GM21717 (cell line): ENCODE measurements at regions not wholly inside any gene's neighbourhood (a gene's known extent, or its start where the extent isn't known, plus 50 kb on each side); places are given as distances from the start of the nearest gene placed in this dataset.
"Not testable (repeated sequence)": the region's sequence is repeated elsewhere in the genome, so short reads cannot be mapped to it uniquely, and the experiment has no call there.

Experiments
- ATAC-seq: cut with Tn5 transposase; IDR thresholded peaks from one replicate; pipeline ENCODE4 v1.9.1; 2021; ENCODE audit warnings: mild to moderate bottlenecking, moderate library complexity; ENCODE audit not compliant: unreplicated experiment

- ATAC-seq = no peak
Measured at GRCh38 chr11:33974804-33975203, 76.7 kb upstream of the CAPRIN1 start.

DNA sequence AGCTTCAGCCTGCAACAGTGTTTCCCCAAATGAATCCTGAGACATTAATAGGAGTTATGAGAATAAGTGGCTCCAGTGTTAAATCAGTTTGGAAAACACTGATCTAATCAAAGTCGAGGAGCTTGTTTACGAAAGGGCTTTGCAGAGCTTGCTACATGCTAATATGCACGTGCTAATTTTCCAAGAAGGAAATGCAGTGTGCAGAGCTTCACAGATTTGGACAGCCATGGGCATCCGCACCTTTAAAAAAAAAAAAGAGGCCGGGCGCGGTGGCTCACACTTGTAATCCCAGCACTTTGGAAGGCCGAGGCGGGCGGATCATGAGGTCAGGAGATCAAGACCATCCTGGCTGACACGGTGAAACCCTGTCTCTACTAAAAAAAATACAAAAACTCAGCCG is 79.7 kb upstream of the LMO2 start:
- ATAC-seq = not testable (repeated sequence)

GRCh38 chr11:33970984-33971466 is 79.1 kb upstream of the LMO2 start:
- no peak for ATAC-seq

DNA sequence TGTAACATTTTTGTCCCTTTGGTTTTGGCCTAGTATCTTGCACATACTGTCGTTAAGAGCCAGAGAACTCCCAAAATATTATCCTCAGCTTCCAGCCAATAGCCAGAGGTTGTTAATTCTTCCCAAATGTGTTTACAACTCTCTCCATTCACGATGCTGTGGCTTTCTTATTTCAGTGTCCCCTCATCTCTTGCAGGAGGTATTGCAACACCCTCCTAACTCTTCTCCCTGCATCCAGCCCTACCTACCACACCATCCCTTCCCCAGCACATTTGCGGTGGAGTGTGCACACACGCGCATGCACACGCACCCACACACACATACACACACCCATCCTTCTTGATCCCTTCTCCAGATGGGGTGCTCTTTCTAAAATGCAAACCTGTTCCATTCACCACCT is 75.6 kb upstream of the LMO2 start:
- ATAC-seq = no peak

DNA sequence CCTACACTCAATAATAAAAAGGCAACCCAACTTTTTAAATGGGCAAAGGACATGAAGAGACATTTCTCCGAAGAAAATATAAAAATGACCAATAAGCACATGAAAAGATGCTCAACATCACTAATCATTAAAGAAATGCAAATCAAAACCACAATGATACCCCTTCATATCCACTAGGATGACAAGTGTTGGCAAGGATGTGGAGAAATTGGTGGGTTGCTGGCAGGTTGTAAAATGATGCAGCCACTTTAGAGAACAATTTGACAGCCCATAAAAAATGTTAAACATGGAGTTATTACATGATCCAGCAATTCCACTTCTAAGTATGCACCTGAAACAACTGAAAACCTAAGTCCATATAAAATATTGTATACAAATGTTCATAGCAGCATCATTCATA is 73.2 kb upstream of the LMO2 start:
- no peak for ATAC-seq

GRCh38 chr11:33959855-33960400 is 68.1 kb upstream of the LMO2 start:
- ATAC-seq = no peak

- no peak for ATAC-seq
Measured at GRCh38 chr11:33957304-33957917, 65.5 kb upstream of the LMO2 start.

GRCh38 chr11:33956611-33957010 is 64.7 kb upstream of the LMO2 start:
- ATAC-seq = no peak

DNA sequence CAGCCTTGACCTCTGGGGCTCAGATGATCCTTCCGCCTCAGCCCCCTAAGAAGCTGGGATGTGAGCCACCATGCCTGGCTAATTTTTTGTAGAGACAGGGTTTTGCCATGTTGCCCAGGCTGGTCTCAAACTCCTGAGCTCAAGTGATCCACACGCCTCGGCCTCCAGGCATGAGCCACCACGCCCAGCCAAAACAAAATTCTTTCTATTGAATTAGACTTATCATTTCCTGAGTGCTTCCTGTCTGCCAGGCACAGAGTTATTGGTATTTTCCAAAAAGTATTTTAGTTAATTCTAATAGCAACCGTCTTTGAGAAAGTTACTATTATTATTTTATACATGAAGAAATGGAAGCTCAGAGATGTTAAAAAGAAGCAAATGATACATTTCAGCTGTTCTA is 61.4 kb upstream of the LMO2 start:
- no peak for ATAC-seq

DNA sequence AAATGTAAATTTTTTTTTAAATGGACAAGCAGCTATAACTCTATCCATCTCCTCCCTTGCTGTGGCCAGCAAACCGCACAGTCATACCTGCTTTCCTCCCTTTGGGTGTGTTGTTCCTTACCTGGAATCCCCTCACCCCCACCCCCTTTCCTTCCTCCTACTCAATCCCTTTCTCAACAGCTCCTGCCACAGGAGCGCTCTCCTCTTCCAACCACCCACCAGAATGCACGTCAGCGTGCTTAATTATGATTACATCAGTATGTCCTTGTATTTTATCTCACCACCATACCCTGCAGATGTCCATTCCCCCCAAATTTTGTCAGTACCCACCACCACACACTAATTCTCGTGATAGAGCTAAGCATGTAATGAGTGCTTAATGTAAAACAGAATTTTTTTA is 60.9 kb upstream of the LMO2 start:
- ATAC-seq = no peak

- ATAC-seq = no peak
Measured at GRCh38 chr11:33949252-33949913, 57.5 kb upstream of the LMO2 start.

DNA sequence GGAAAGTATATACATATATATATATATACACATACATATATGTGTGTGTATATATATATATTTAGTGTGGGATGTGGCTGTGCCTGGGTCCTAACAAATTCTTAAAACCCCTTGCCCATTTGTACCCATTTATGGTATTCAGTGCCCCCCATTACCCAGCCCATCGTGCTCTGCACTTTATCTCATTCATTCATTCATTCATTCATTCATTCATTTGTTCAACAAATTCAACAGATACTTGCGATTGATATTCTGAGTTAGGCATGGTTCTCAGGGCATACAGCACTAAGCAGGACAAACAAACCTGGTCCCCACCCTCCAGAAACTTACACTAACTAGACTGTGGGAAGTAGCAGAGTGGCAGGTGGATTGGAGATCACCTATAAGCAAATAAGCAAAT is 56.6 kb upstream of the LMO2 start:
- no peak for ATAC-seq

GRCh38 chr11:33947918-33948317 is 56.0 kb upstream of the LMO2 start:
- ATAC-seq = not testable (repeated sequence)

DNA sequence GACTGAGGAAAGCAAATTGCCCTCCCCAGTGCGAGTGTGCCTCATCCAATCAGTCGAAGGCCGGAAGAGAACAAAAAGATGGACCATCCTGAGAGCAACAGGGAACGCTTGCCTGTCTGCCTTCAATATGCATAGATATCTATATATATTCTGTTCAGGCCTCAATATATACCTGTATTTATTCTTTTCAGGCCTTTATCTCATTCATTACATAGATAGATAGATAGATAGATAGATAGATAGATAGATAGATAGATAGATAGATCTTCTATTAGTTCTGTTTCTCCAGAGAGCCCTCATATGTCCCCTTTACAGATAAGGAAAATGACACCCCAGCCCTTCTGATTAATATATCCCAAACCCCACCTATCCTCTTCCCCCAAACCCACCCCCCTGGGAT is 55.1 kb upstream of the LMO2 start:
- no peak for ATAC-seq

DNA sequence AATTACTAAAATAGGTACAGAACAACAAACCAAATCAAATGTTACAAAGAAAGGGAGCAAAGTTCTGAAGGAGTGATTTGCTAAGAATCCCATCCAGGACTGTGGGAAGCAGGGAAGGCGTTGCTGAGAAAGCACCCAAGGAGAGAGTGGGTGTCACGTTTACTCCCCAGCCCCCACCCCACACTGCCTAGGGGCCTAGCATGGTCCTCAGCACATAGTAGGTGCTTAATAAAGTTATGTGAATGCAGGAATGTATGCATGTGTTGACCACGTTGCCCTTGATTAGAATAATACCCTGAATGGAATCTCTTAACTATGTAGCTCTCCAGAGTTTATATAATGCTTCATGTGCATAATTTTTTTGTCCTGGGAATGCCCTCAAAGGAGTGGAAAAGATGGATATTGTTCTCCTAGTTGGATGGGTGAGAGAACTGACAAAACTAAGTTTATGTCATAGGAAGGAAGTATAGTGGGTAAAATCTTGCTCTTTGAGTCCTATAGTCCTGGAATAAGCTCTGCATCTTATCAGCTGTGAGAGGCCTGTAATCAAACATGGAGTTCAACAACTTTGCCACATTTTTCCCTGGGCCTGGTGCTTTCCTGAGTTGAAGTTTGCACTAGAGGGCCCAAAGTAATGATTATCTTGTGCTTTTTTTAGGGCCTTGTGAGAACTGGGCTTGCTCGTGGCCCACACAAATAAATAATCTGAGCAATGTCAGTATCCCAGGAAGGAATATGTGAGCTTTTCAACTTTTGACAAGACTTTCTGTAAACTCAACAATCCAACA is 53.8 kb upstream of the LMO2 start:
- no peak for ATAC-seq

DNA sequence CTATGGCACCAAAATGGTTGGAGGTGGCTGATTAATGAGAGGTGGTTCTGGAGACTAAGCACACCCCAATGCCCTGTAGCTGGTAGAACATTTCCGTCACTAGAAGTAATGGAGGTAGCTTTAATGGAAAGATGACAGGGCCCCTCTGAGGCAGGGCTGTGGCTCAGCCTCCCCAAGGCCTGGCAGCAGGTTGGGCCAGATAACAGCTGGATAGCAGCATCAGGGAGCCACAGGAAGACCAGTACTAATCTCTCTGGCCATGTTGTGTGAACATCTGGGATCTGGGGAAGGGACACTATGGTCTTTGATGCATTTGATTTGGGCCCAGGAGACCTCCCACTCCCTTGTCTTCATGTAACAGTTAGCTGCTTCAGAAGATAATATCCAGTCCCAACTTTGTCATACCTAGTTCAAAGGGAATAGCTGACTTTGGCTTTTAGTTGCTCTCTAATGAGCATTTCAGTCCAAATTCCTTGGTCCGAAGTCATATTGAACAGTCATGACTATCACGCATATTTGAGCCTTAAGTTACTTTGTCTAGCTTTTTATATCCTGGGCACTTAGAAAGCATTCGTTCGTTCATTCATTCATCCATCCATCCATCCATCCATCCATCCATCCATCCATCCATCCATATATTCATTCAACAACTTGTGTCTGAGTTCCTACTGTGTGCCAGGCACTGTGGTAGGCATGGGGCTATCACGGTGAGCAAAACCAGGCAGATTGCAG is 53.0 kb upstream of the LMO2 start:
- no peak for ATAC-seq

DNA sequence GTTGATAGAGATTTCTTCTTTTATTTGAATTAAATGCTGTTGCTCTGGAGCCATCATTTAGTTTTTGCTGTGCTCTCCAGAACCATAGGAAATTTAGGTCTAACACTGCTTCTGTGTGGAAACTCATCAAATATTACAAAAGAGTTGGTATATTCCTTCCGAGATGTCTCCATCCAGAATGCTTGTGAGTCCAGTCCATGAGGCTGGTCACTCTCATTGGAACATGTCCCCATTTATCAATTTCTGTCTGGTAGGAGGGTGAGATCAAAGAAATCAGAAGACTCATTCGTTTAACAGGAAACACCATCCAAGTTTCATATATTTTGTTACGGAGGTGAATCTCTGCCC is 52.4 kb upstream of the LMO2 start:
- no peak for ATAC-seq

DNA sequence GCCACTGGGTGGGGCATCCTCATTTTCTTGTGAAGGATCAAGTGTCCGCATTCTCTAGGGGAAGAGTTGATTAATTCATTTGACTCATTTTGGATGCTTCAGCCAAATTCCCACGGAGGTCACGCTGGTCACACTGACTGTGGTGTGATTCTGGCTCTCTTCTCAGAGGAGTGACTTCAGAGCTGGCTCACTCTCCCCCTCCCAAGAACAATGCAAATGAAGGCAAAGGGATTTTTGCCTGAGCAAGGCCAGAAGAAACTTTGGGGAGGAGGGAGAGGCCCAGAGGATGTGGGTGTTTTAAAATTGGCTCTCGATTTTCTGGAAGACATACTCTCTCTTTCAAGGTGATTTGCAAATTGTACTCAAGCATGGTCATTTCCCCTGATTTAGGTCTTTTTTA is 51.1 kb upstream of the LMO2 start:
- ATAC-seq = peak; percentile 61

GRCh38 chr11:33941637-33942160 is 49.8 kb upstream of the LMO2 start:
- no peak for ATAC-seq
